Activated CD4-positive, alpha-beta memory T cell treated with anti-CD3 and anti-CD28 coated beads for 36 hours (primary cell): ENCODE measurements at regions not wholly inside any gene's neighbourhood (a gene's known extent, or its start where the extent isn't known, plus 50 kb on each side); places are given as distances from the start of the nearest gene placed in this dataset.

Experiments used
- CTCF ChIA-PET: fragments of 350-600 bp; sonication (Branson Sonifier 250); formaldehyde crosslinking; loops from one replicate; lab custom pipeline; 2021; ENCODE audit warnings: antibody characterized with exemption, inconsistent platforms; lab: Charles Lee
- POLR2A ChIA-PET: fragments of 350-600 bp; sonication (Branson Sonifier 250); formaldehyde crosslinking; loops from one replicate; lab custom pipeline; 2021; ENCODE audit warnings: antibody characterized with exemption; lab: Charles Lee
- DNase-seq: peaks from one replicate; pipeline ENCODE4 v3.0.0-alpha.2; 2020
- H3K27ac Mint-ChIP-seq: one replicate; pipeline ENCODE4 v1.8.0; 2021; ENCODE audit warnings: mixed read lengths
- H3K27me3 Mint-ChIP-seq: one replicate; pipeline ENCODE4 v1.8.0; 2021; ENCODE audit warnings: mixed read lengths
- H3K36me3 Mint-ChIP-seq: one replicate; pipeline ENCODE4 v1.8.0; 2021; ENCODE audit warnings: mixed read lengths
- H3K4me1 Mint-ChIP-seq: one replicate; pipeline ENCODE4 v1.8.0; 2021; ENCODE audit warnings: low read depth, mixed read lengths
- H3K4me3 Mint-ChIP-seq: one replicate; pipeline ENCODE4 v1.8.0; 2021; ENCODE audit warnings: mild to moderate bottlenecking, mixed read lengths
- H3K9me3 Mint-ChIP-seq: one replicate; pipeline ENCODE4 v1.8.0; 2021; ENCODE audit warnings: mixed read lengths
- intact Hi-C: fragments of 100-400 bp; cut with micrococcal nuclease; formaldehyde crosslinking; loops from one replicate; pipeline ENCODE4 v1.15.1; 2023

- CTCF ChIA-PET = no interaction called here
- POLR2A ChIA-PET = no interaction called here
- H3K27me3 Mint-ChIP-seq = no peaks in the 10 kb centered on the region
- peaks cover 5% of the 10 kb centered on the region for H3K9me3 Mint-ChIP-seq
- no peaks in the 10 kb centered on the region for H3K36me3 Mint-ChIP-seq
- no peak overlapping the region for H3K4me3 Mint-ChIP-seq
- no peak overlapping the region for H3K27ac Mint-ChIP-seq
- no peaks in the 10 kb centered on the region for H3K4me1 Mint-ChIP-seq
- intact Hi-C loops = no loop called here
- DNase-seq = no peak
These were observed 847.6 kb upstream of the KLHL1 start for GRCh38 chr13:70955887-70956286.

GRCh38 chr13:70950664-70951063 lies 842.4 kb upstream of the KLHL1 start:
- ChIA-PET CTCF (no interaction called here), POLR2A (no interaction called here)
- no peak for DNase-seq
- Mint-ChIP-seq H3K9me3 (peaks cover 5% of the 10 kb centered on the region), H3K4me3 (no peak overlapping the region), H3K4me1 (no peaks in the 10 kb centered on the region), H3K36me3 (no peaks in the 10 kb centered on the region), H3K27ac (no peak overlapping the region), H3K27me3 (no peaks in the 10 kb centered on the region)
- intact Hi-C loops = no loop called here

- Mint-ChIP-seq H3K36me3 (no peaks in the 10 kb centered on the region), H3K9me3 (peaks cover 7% of the 10 kb centered on the region)
- intact Hi-C loops = no loop called here
These were observed 837.3 kb upstream of the KLHL1 start for GRCh38 chr13:70945506-70945905.

GRCh38 chr13:70941454-70941853 lies 833.2 kb upstream of the KLHL1 start:
- Mint-ChIP-seq H3K27ac (no peak overlapping the region), H3K4me3 (no peak overlapping the region), H3K9me3 (peaks cover 9% of the 10 kb centered on the region), H3K36me3 (no peaks in the 10 kb centered on the region), H3K4me1 (no peaks in the 10 kb centered on the region), H3K27me3 (no peaks in the 10 kb centered on the region)
- DNase-seq = no peak
- ChIA-PET POLR2A (no interaction called here), CTCF (no interaction called here)
- intact Hi-C loops = no loop called here

More at GRCh38 chr13:70945506-70945905, 837.3 kb upstream of the KLHL1 start:
- no peak for DNase-seq
- no peak overlapping the region for H3K27ac Mint-ChIP-seq
- ChIA-PET POLR2A (no interaction called here), CTCF (no interaction called here)
- H3K4me1 Mint-ChIP-seq = no peaks in the 10 kb centered on the region
- no peak overlapping the region for H3K4me3 Mint-ChIP-seq
- no peaks in the 10 kb centered on the region for H3K27me3 Mint-ChIP-seq

- H3K36me3 Mint-ChIP-seq = no peaks in the 10 kb centered on the region
These were observed 830.2 kb upstream of the KLHL1 start for GRCh38 chr13:70938462-70938861.

GRCh38 chr13:70932511-70932910 lies 824.3 kb upstream of the KLHL1 start:
- Mint-ChIP-seq H3K36me3 (no peaks in the 10 kb centered on the region), H3K27ac (no peak overlapping the region), H3K9me3 (peaks cover 5% of the 10 kb centered on the region), H3K4me1 (no peaks in the 10 kb centered on the region), H3K4me3 (no peak overlapping the region), H3K27me3 (no peaks in the 10 kb centered on the region)
- ChIA-PET CTCF (no interaction called here), POLR2A (no interaction called here)
- intact Hi-C loops = no loop called here
- DNase-seq = no peak

More at GRCh38 chr13:70938462-70938861, 830.2 kb upstream of the KLHL1 start:
- intact Hi-C loops = no loop called here
- POLR2A ChIA-PET = no interaction called here
- Mint-ChIP-seq H3K27me3 (no peaks in the 10 kb centered on the region), H3K9me3 (peaks cover 9% of the 10 kb centered on the region), H3K4me1 (no peaks in the 10 kb centered on the region), H3K4me3 (no peak overlapping the region), H3K27ac (no peak overlapping the region)
- CTCF ChIA-PET = no interaction called here
- no peak for DNase-seq

GRCh38 chr13:70923863-70924752 lies 815.9 kb upstream of the KLHL1 start:
- Mint-ChIP-seq H3K36me3 (no peaks in the 10 kb centered on the region), H3K27me3 (no peaks in the 10 kb centered on the region), H3K4me3 (no peak overlapping the region), H3K27ac (no peak overlapping the region), H3K9me3 (peaks cover 2% of the 10 kb centered on the region), H3K4me1 (no peaks in the 10 kb centered on the region)
- POLR2A ChIA-PET = no interaction called here
- CTCF ChIA-PET = no interaction called here
- no peak for DNase-seq
- intact Hi-C loops = no loop called here

- Mint-ChIP-seq H3K9me3 (no peaks in the 10 kb centered on the region), H3K4me3 (no peak overlapping the region), H3K27ac (no peak overlapping the region), H3K36me3 (no peaks in the 10 kb centered on the region), H3K27me3 (no peaks in the 10 kb centered on the region), H3K4me1 (no peaks in the 10 kb centered on the region)
- intact Hi-C loops = no loop called here
- DNase-seq = no peak
- ChIA-PET POLR2A (no interaction called here), CTCF (no interaction called here)
These were observed 803.0 kb upstream of the KLHL1 start for GRCh38 chr13:70911286-70911685.

- Mint-ChIP-seq H3K27me3 (no peaks in the 10 kb centered on the region), H3K4me3 (no peak overlapping the region), H3K36me3 (no peaks in the 10 kb centered on the region), H3K27ac (no peak overlapping the region), H3K4me1 (no peaks in the 10 kb centered on the region), H3K9me3 (no peaks in the 10 kb centered on the region)
- POLR2A ChIA-PET = no interaction called here
- no peak for DNase-seq
- CTCF ChIA-PET = no interaction called here
- intact Hi-C loops = no loop called here
These were observed 800.5 kb upstream of the KLHL1 start for GRCh38 chr13:70908795-70909194.

GRCh38 chr13:70905035-70905434 lies 796.8 kb upstream of the KLHL1 start:
- DNase-seq = no peak
- H3K4me1 Mint-ChIP-seq = no peaks in the 10 kb centered on the region
- ChIA-PET CTCF (no interaction called here), POLR2A (no interaction called here)
- intact Hi-C loops = no loop called here
- no peaks in the 10 kb centered on the region for H3K36me3 Mint-ChIP-seq
- no peaks in the 10 kb centered on the region for H3K27me3 Mint-ChIP-seq
- H3K9me3 Mint-ChIP-seq = peaks cover 4% of the 10 kb centered on the region
- H3K4me3 Mint-ChIP-seq = no peak overlapping the region
- no peak overlapping the region for H3K27ac Mint-ChIP-seq

GRCh38 chr13:70896136-70896535 lies 787.9 kb upstream of the KLHL1 start:
- Mint-ChIP-seq H3K27me3 (no peaks in the 10 kb centered on the region), H3K4me1 (no peaks in the 10 kb centered on the region), H3K27ac (no peak overlapping the region), H3K4me3 (no peak overlapping the region), H3K36me3 (no peaks in the 10 kb centered on the region), H3K9me3 (peaks cover 3% of the 10 kb centered on the region)
- DNase-seq = no peak
- POLR2A ChIA-PET = no interaction called here
- CTCF ChIA-PET = no interaction called here
- intact Hi-C loops = no loop called here

GRCh38 chr13:70895599-70895998 lies 787.3 kb upstream of the KLHL1 start:
- peaks cover 3% of the 10 kb centered on the region for H3K9me3 Mint-ChIP-seq
- H3K36me3 Mint-ChIP-seq = no peaks in the 10 kb centered on the region
- no peak overlapping the region for H3K27ac Mint-ChIP-seq
- intact Hi-C loops = no loop called here
- ChIA-PET CTCF (no interaction called here), POLR2A (no interaction called here)
- no peaks in the 10 kb centered on the region for H3K27me3 Mint-ChIP-seq
- H3K4me3 Mint-ChIP-seq = no peak overlapping the region
- no peaks in the 10 kb centered on the region for H3K4me1 Mint-ChIP-seq
- DNase-seq = no peak

- DNase-seq = no peak
- H3K4me1 Mint-ChIP-seq = no peaks in the 10 kb centered on the region
- POLR2A ChIA-PET = no interaction called here
- CTCF ChIA-PET = no interaction called here
- H3K27ac Mint-ChIP-seq = no peak overlapping the region
- no peak overlapping the region for H3K4me3 Mint-ChIP-seq
- peaks cover 3% of the 10 kb centered on the region for H3K9me3 Mint-ChIP-seq
- intact Hi-C loops = no loop called here
- no peaks in the 10 kb centered on the region for H3K36me3 Mint-ChIP-seq
- no peaks in the 10 kb centered on the region for H3K27me3 Mint-ChIP-seq
These were observed 786.0 kb upstream of the KLHL1 start for GRCh38 chr13:70894258-70894657.
